ENCODE measurements at regions not wholly inside any gene's neighbourhood (a gene's known extent, or its start where the extent isn't known, plus 50 kb on each side); places are given as distances from the start of the nearest gene placed in this dataset.

- no peak for TF ChIP-seq CTCF (IDR thresholded peaks at IDR 0.05; ENCODE audit: low read depth, low read length)
- TF ChIP-seq POLR2A (IDR thresholded peaks at IDR 0.05; ENCODE audit: extremely low read depth, insufficient read length) = no peak
Observed at GRCh38 chr14:65193916-65194590, 91.7 kb upstream of the MAX start.

All from NB4 (cell line).